Fibroblast of lung (primary cell): ENCODE measurements at regions not wholly inside any gene's neighbourhood (a gene's known extent, or its start where the extent isn't known, plus 50 kb on each side); places are given as distances from the start of the nearest gene placed in this dataset.

Experiments
- DNase-seq, 2 donors: peaks; one replicate each; pipeline versions ENCODE4 v3.0.0 to v3.0.0-alpha.2; 2010; ENCODE audit warnings: low read depth in 2 of 2
- H2AFZ ChIP-seq: 2 replicates; pipeline ENCODE4 v1.5.1; 2012; ENCODE audit warnings: low read length, control low read depth, inconsistent platforms
- H3K27ac ChIP-seq: 2 replicates; pipeline ENCODE4 v1.5.1; 2011; ENCODE audit warnings: low read length, control low read depth; ENCODE audit not compliant: insufficient read depth
- H3K27me3 ChIP-seq: 2 replicates; pipeline ENCODE4 v1.5.1; 2011; ENCODE audit warnings: mild to moderate bottlenecking, low read length; ENCODE audit not compliant: control insufficient read depth, insufficient read depth
- H3K36me3 ChIP-seq: 2 replicates; pipeline ENCODE4 v1.5.1; 2011; ENCODE audit warnings: low read length; ENCODE audit not compliant: control insufficient read depth, insufficient read depth
- H3K4me1 ChIP-seq: 2 replicates; pipeline ENCODE4 v1.5.1; 2011; ENCODE audit warnings: low read length; ENCODE audit not compliant: control insufficient read depth, insufficient read depth; ENCODE audit errors: extremely low read depth
- H3K4me2 ChIP-seq: 2 replicates; pipeline ENCODE4 v1.5.1; 2011; ENCODE audit warnings: low read length, control low read depth; ENCODE audit not compliant: insufficient read depth; ENCODE audit errors: extremely low read depth
- H3K4me3 ChIP-seq, 4 experiments: fragments of 200-600 bp in 1 of 4; sonication (generic) in 1 of 4; replicated peaks in 1 of 4; 2 replicates each; pipeline ENCODE4 v1.5.1; 2011 to 2016; ENCODE audit warnings: low read length in 4 of 4, low read depth in 3 of 4, mild to moderate bottlenecking in 3 of 4, control low read depth in 2 of 4, inconsistent platforms in 1 of 4, mixed read lengths in 1 of 4; ENCODE audit not compliant: insufficient read depth in 1 of 4; ENCODE audit errors: control extremely low read depth in 1 of 4
- H3K79me2 ChIP-seq: 2 replicates; pipeline ENCODE4 v1.5.1; 2012; ENCODE audit warnings: mild to moderate bottlenecking, low read length, inconsistent platforms; ENCODE audit not compliant: control insufficient read depth, insufficient read depth
- H3K9ac ChIP-seq: 2 replicates; pipeline ENCODE4 v1.5.1; 2011; ENCODE audit warnings: mild to moderate bottlenecking, low read length, control low read depth; ENCODE audit not compliant: insufficient read depth
- H3K9me3 ChIP-seq: 2 replicates; pipeline ENCODE4 v1.5.1; 2012; ENCODE audit warnings: low read depth, low read length; ENCODE audit not compliant: control insufficient read depth, insufficient read depth
- H4K20me1 ChIP-seq: 2 replicates; pipeline ENCODE4 v1.5.1; 2011; ENCODE audit warnings: low read length; ENCODE audit not compliant: control insufficient read depth, insufficient read depth; ENCODE audit errors: extremely low read depth
- EZH2 ChIP-seq: IDR thresholded peaks from 2 replicates; pipeline ENCODE4 v1.5.1; 2012; ENCODE audit warnings: low read length, control low read depth, mild to moderate bottlenecking; ENCODE audit errors: missing control alignments
- TF ChIP-seq, protein P1 (sequence below), 2 donors: IDR thresholded peaks in 1 of 2; conservative IDR thresholded peaks in 1 of 2; 1 replicate in 1 of 2; 2 replicates in 1 of 2; pipeline ENCODE4 v1.5.1; 2011 to 2012; ENCODE audit warnings: low read length in 2 of 2, control low read depth in 1 of 2, inconsistent platforms in 1 of 2, low read depth in 1 of 2, mild to moderate bottlenecking in 1 of 2

- Histone ChIP-seq H3K4me1 (no peaks in the 10 kb centered on the region), H3K27ac (no peak overlapping the region), H4K20me1 (no peaks in the 10 kb centered on the region), H3K9me3 (no peaks in the 10 kb centered on the region), H3K27me3 (no peaks in the 10 kb centered on the region), H3K36me3 (no peaks in the 10 kb centered on the region), H3K9ac (no peak overlapping the region), H3K79me2 (no peaks in the 10 kb centered on the region), H3K4me3 (no peak overlapping the region), H2AFZ (no peak overlapping the region), H3K4me2 (no peak overlapping the region)
- no peak for TF ChIP-seq EZH2
- TF ChIP-seq, protein P1, sequence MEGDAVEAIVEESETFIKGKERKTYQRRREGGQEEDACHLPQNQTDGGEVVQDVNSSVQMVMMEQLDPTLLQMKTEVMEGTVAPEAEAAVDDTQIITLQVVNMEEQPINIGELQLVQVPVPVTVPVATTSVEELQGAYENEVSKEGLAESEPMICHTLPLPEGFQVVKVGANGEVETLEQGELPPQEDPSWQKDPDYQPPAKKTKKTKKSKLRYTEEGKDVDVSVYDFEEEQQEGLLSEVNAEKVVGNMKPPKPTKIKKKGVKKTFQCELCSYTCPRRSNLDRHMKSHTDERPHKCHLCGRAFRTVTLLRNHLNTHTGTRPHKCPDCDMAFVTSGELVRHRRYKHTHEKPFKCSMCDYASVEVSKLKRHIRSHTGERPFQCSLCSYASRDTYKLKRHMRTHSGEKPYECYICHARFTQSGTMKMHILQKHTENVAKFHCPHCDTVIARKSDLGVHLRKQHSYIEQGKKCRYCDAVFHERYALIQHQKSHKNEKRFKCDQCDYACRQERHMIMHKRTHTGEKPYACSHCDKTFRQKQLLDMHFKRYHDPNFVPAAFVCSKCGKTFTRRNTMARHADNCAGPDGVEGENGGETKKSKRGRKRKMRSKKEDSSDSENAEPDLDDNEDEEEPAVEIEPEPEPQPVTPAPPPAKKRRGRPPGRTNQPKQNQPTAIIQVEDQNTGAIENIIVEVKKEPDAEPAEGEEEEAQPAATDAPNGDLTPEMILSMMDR (conservative IDR thresholded peaks at IDR 0.05 in 1 of 2, IDR thresholded peaks at IDR 0.05 in 1 of 2; ENCODE audit: low read depth in 1 of 2, low read length in 2 of 2), result no peak
- DNase-seq, result peak in 1 of 2 donors; percentile 71
Observed at GRCh38 chr16:51429041-51429440, 278.0 kb upstream of the SALL1 start.

- H3K4me3 ChIP-seq, result no peak overlapping the region
- no peak overlapping the region for H3K9ac ChIP-seq
- H3K79me2 ChIP-seq, result no peaks in the 10 kb centered on the region
- H3K27ac ChIP-seq, result no peak overlapping the region
- H3K36me3 ChIP-seq, result no peaks in the 10 kb centered on the region
- TF ChIP-seq, protein P1 (conservative IDR thresholded peaks at IDR 0.05 in 1 of 2, IDR thresholded peaks at IDR 0.05 in 1 of 2; ENCODE audit: low read depth in 1 of 2, low read length in 2 of 2), result no peak
- TF ChIP-seq EZH2, result no peak
- no peaks in the 10 kb centered on the region for H3K27me3 ChIP-seq
- H3K4me2 ChIP-seq, result no peak overlapping the region
- no peaks in the 10 kb centered on the region for H4K20me1 ChIP-seq
- DNase-seq, result no peak
- H3K4me1 ChIP-seq, result no peaks in the 10 kb centered on the region
- H3K9me3 ChIP-seq, result no peaks in the 10 kb centered on the region
- H2AFZ ChIP-seq, result no peak overlapping the region
Observed at GRCh38 chr16:51427085-51427484, 276.0 kb upstream of the SALL1 start.

GRCh38 chr16:51426276-51426675 is 275.2 kb upstream of the SALL1 start:
- H3K27me3 ChIP-seq, result no peaks in the 10 kb centered on the region
- no peak overlapping the region for H3K27ac ChIP-seq
- H3K4me2 ChIP-seq, result no peak overlapping the region
- no peaks in the 10 kb centered on the region for H3K79me2 ChIP-seq
- H3K9me3 ChIP-seq, result no peaks in the 10 kb centered on the region
- no peak overlapping the region for H2AFZ ChIP-seq
- no peaks in the 10 kb centered on the region for H3K36me3 ChIP-seq
- H3K4me3 ChIP-seq, result no peak overlapping the region
- TF ChIP-seq EZH2, result no peak
- TF ChIP-seq, protein P1 (conservative IDR thresholded peaks at IDR 0.05 in 1 of 2, IDR thresholded peaks at IDR 0.05 in 1 of 2; ENCODE audit: low read depth in 1 of 2, low read length in 2 of 2), result no peak
- no peaks in the 10 kb centered on the region for H3K4me1 ChIP-seq
- no peak overlapping the region for H3K9ac ChIP-seq
- no peaks in the 10 kb centered on the region for H4K20me1 ChIP-seq
- no peak for DNase-seq
